Hepatocyte (in vitro differentiated cells): ENCODE measurements at regions not wholly inside any gene's neighbourhood (a gene's known extent, or its start where the extent isn't known, plus 50 kb on each side); places are given as distances from the start of the nearest gene placed in this dataset.
"Not testable (repeated sequence)": the region's sequence is repeated elsewhere in the genome, so short reads cannot be mapped to it uniquely, and the experiment has no call there.

Experiments used
- DNase-seq: peaks from one replicate; pipeline ENCODE4 v3.0.0-alpha.2; 2016; ENCODE audit warnings: low spot score
- H2AFZ ChIP-seq: fragments of 200-600 bp; sonication (generic); 2 replicates; pipeline ENCODE4 v1.6.0; 2016; ENCODE audit warnings: antibody characterized with exemption, mild to moderate bottlenecking
- H3K27ac ChIP-seq: fragments of 200-600 bp; sonication (generic); 2 replicates; pipeline ENCODE4 v1.5.1; 2016; ENCODE audit warnings: mild to moderate bottlenecking
- H3K27me3 ChIP-seq: fragments of 200-600 bp; sonication (generic); 2 replicates; pipeline ENCODE4 v1.6.1; 2016
- H3K36me3 ChIP-seq: fragments of 200-600 bp; sonication (generic); replicated peaks from 2 replicates; pipeline ENCODE4 v1.5.1; 2016; ENCODE audit warnings: low read depth; ENCODE audit not compliant: insufficient read depth
- H3K4me1 ChIP-seq: fragments of 200-600 bp; sonication (generic); 2 replicates; pipeline ENCODE4 v1.5.1; 2016; ENCODE audit warnings: mild to moderate bottlenecking, moderate library complexity; ENCODE audit not compliant: insufficient read depth
- H3K4me2 ChIP-seq: fragments of 200-600 bp; sonication (generic); 2 replicates; pipeline ENCODE4 v1.6.0; 2016
- H3K4me3 ChIP-seq: fragments of 200-600 bp; sonication (generic); 2 replicates; pipeline ENCODE4 v1.5.1; 2016; ENCODE audit warnings: mild to moderate bottlenecking
- H3K79me2 ChIP-seq: fragments of 200-600 bp; sonication (generic); 2 replicates; pipeline ENCODE4 v1.6.0; 2017; ENCODE audit warnings: mild to moderate bottlenecking
- H3K9me2 ChIP-seq: fragments of 200-600 bp; sonication (generic); replicated peaks from 2 replicates; pipeline ENCODE4 v1.6.0; 2017; ENCODE audit warnings: mild to moderate bottlenecking; ENCODE audit not compliant: insufficient read depth
- H3K9me3 ChIP-seq: fragments of 200-600 bp; sonication (generic); 2 replicates; pipeline ENCODE4 v1.5.1; 2016; ENCODE audit warnings: low read depth, mild to moderate bottlenecking
- H4K20me1 ChIP-seq: fragments of 200-600 bp; sonication (generic); 2 replicates; pipeline ENCODE4 v1.6.0; 2016; ENCODE audit warnings: mild to moderate bottlenecking; ENCODE audit not compliant: insufficient read depth, poor library complexity, severe bottlenecking
- CTCF ChIP-seq: fragments of 200-600 bp; sonication (generic); IDR thresholded peaks from 2 replicates; pipeline ENCODE4 v1.5.1; 2016; ENCODE audit warnings: antibody characterized with exemption, mild to moderate bottlenecking; ENCODE audit not compliant: poor library complexity
- EZH2 ChIP-seq: fragments of 200-600 bp; sonication (generic); IDR thresholded peaks from 2 replicates; pipeline ENCODE4 v1.6.1; 2016; ENCODE audit warnings: antibody characterized with exemption, mild to moderate bottlenecking, borderline replicate concordance
- EZH2phosphoT487 ChIP-seq: fragments of 200-600 bp; sonication (generic); IDR thresholded peaks from one replicate; pipeline ENCODE4 v1.6.1; 2018; ENCODE audit warnings: antibody characterized with exemption, mild to moderate bottlenecking, low read depth, moderate library complexity; ENCODE audit not compliant: unreplicated experiment, severe bottlenecking
- WGBS: methylation state at CpG from one replicate; pipeline ENCODE4 v1.1.6; 2016; ENCODE audit warnings: low lambda C conversion rate; ENCODE audit errors: missing lambda C conversion rate; 5-methylcytosine and 5-hydroxymethylcytosine counted together

DNA sequence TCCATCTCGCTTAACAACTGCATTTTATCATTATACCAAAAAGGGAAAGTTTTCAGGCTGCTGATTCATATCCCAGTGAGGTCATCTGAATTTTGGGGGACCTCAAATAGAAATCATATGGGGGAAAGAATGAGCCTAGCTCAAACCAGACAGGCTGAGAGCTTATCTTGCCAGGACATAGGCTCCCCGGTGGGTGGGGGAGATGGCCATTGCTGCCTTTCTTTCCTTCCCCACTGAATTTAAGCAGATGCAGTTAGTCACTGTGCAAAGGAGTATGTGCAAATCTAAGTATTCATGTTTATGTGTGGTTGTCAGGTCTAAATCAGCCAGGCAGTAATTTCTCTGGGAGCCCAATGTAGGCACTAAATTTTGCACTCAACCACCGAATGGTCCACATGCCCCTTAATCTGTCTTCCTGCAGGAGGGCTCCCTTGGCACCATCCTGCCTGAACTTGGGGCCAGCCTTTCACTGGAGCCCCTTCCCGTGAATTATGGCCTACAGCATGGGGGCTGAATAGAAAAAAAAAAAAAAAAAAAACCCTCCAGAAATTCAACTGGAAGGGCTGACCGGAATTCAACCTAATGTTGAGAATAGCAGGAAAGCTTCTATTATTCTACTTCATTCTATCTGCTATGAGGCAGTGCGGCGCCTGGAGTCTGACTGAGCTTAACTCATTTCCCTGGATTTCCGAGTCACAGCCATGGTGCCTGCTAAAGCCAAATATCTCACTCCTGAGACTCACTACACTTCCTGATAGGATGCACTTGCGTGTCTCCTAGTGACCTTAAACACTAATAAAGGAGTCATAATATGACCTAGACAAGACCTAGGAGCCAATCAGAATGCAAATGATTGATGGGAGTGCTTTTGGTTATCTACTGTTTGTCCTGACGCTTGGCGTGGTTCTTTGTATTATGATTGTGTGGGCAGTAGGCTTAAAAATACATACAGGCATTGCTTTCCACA, 161.5 kb upstream of the HEY2 start:
- Histone ChIP-seq H3K4me3 (no peak overlapping the region), H3K4me1 (peaks cover 11% of the 10 kb centered on the region), H3K36me3 (no peaks in the 10 kb centered on the region), H3K27ac (no peak overlapping the region), H3K4me2 (no peak overlapping the region), H2AFZ (no peak overlapping the region), H3K9me2 (no peaks in the 10 kb centered on the region), H4K20me1 (no peaks in the 10 kb centered on the region), H3K27me3 (no peaks in the 10 kb centered on the region), H3K79me2 (no peaks in the 10 kb centered on the region), H3K9me3 (no peaks in the 10 kb centered on the region)
- TF ChIP-seq EZH2 (no peak), CTCF (no peak), EZH2phosphoT487 (no peak)
- WGBS, result 74% methylated on average over 11 of the region's 11 CpGs
- DNase-seq, result no peak

DNA sequence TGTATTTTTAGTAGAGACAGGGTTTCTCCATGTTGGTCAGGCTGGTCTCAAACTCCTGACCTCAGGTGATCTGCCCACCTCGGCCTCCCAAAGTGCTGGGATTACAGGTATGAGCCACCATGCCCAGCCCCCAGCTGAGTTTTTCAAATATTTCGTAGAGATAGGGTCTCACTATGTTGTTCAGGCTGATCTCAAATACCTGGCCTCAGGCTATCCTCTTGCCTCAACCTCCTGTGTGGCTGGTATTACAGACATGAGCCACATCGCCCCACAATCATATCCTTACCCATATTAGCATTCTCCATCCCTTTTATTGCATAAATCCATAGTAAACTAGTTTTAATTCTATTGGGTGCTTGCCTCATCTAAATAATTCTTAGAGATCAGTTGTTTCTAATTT, 157.6 kb upstream of the HEY2 start:
- not testable (repeated sequence) for H3K4me3 ChIP-seq, H3K4me2 ChIP-seq, H4K20me1 ChIP-seq, H3K9me2 ChIP-seq, H3K36me3 ChIP-seq, H3K27me3 ChIP-seq, H2AFZ ChIP-seq, DNase-seq, H3K4me1 ChIP-seq, H3K27ac ChIP-seq, H3K9me3 ChIP-seq, H3K79me2 ChIP-seq
- 88% methylated on average over 3 of the region's 3 CpGs for WGBS

- no peaks in the 10 kb centered on the region for H3K27me3 ChIP-seq
- no peak overlapping the region for H3K4me2 ChIP-seq
- no peak for DNase-seq
- no peak overlapping the region for H2AFZ ChIP-seq
- no peaks in the 10 kb centered on the region for H3K9me3 ChIP-seq
- H3K4me1 ChIP-seq, result no peaks in the 10 kb centered on the region
- TF ChIP-seq EZH2, result no peak
- TF ChIP-seq CTCF, result no peak
- no peak for TF ChIP-seq EZH2phosphoT487
- no peaks in the 10 kb centered on the region for H3K9me2 ChIP-seq
- H3K4me3 ChIP-seq, result no peak overlapping the region
- no peaks in the 10 kb centered on the region for H3K36me3 ChIP-seq
- no peaks in the 10 kb centered on the region for H4K20me1 ChIP-seq
- H3K79me2 ChIP-seq, result no peaks in the 10 kb centered on the region
- no peak overlapping the region for H3K27ac ChIP-seq
Measured at GRCh38 chr6:125593746-125594145, 155.7 kb upstream of the HEY2 start.

GRCh38 chr6:125596020-125596419, 153.4 kb upstream of the HEY2 start:
- 83% methylated on average over 3 of the region's 3 CpGs for WGBS
- no peak for DNase-seq
- no peaks in the 10 kb centered on the region for H3K36me3 ChIP-seq

More at GRCh38 chr6:125596020-125596419, 153.4 kb upstream of the HEY2 start:
- Histone ChIP-seq H3K4me3 (no peak overlapping the region), H3K79me2 (no peaks in the 10 kb centered on the region), H2AFZ (no peak overlapping the region), H3K9me2 (no peaks in the 10 kb centered on the region), H3K27me3 (no peaks in the 10 kb centered on the region), H3K27ac (no peak overlapping the region), H3K9me3 (no peaks in the 10 kb centered on the region), H3K4me1 (no peaks in the 10 kb centered on the region), H3K4me2 (no peak overlapping the region), H4K20me1 (no peaks in the 10 kb centered on the region)
- TF ChIP-seq EZH2phosphoT487 (no peak), EZH2 (no peak), CTCF (no peak)
